ENCODE measurements at regions not wholly inside any gene's neighbourhood (a gene's known extent, or its start where the extent isn't known, plus 50 kb on each side); places are given as distances from the start of the nearest gene placed in this dataset.

GRCh38 chr19:31160336-31160926 is 188.8 kb downstream of the TSHZ3 start:
- WGBS = 80% methylated on average over 7 of the region's 7 CpGs

GRCh38 chr19:31154021-31154420 is 195.2 kb downstream of the TSHZ3 start:
- peaks cover 2% of the 10 kb centered on the region for H3K4me1 ChIP-seq (ENCODE audit: control insufficient read depth, insufficient read depth, low read length)
- H3K9me3 ChIP-seq (ENCODE audit: control insufficient read depth, low read length) = no peaks in the 10 kb centered on the region
- no peak overlapping the region for H3K4me3 ChIP-seq (ENCODE audit: low read length)
- intact Hi-C loops (cut with DNase I) = no loop called here
- 91% methylated on average over 1 of the region's 1 CpG for WGBS
- no peak for ATAC-seq
- no peak for DNase-seq
- H3K27me3 ChIP-seq (ENCODE audit: control insufficient read depth, insufficient read depth) = no peaks in the 10 kb centered on the region
- H3K27ac ChIP-seq (ENCODE audit: low read length) = no peak overlapping the region

More at GRCh38 chr19:31160336-31160926, 188.8 kb downstream of the TSHZ3 start:
- no peak for ATAC-seq
- H3K4me3 ChIP-seq (ENCODE audit: low read length) = no peak overlapping the region
- no peaks in the 10 kb centered on the region for H3K4me1 ChIP-seq (ENCODE audit: control insufficient read depth, insufficient read depth, low read length)
- H3K9me3 ChIP-seq (ENCODE audit: control insufficient read depth, low read length) = no peaks in the 10 kb centered on the region
- H3K27ac ChIP-seq (ENCODE audit: low read length) = no peak overlapping the region
- H3K27me3 ChIP-seq (ENCODE audit: control insufficient read depth, insufficient read depth) = no peaks in the 10 kb centered on the region
- intact Hi-C loops (cut with DNase I) = no loop called here
- DNase-seq = no peak

- ATAC-seq (no peak), DNase-seq (no peak)
- no peaks in the 10 kb centered on the region for H3K27me3 ChIP-seq (ENCODE audit: control insufficient read depth, insufficient read depth)
- H3K27ac ChIP-seq (ENCODE audit: low read length) = no peak overlapping the region
- no peak overlapping the region for H3K4me3 ChIP-seq (ENCODE audit: low read length)
- H3K9me3 ChIP-seq (ENCODE audit: control insufficient read depth, low read length) = no peaks in the 10 kb centered on the region
- 91% methylated on average over 3 of the region's 3 CpGs for WGBS
- intact Hi-C loops (cut with DNase I) = no loop called here
- peaks cover 2% of the 10 kb centered on the region for H3K4me1 ChIP-seq (ENCODE audit: control insufficient read depth, insufficient read depth, low read length)
Measured at GRCh38 chr19:31152906-31153305, 196.3 kb downstream of the TSHZ3 start.

DNA sequence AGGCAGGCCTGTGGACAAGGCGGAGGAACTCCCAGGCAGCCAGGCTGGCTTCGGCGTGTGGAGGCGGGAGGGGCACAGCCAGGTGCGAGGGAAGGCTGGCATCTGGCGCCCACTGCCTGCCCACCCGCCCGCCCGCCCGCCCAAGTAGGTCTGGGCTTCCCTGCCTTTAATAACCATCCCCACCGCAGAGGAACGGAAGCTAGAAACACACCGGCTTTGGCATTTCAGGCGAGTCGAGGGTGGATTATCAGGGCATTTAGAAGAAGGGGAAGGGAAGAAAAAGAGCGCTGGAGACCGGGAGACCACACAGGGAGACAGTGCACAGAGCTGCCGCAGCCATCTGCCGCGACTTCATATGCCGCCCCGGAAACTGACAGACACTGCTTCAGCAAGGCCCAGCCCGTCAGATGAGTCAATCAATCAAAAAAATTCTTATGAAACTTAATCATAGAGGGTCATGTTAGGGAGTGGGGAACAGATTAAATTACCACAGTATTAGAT is 199.7 kb downstream of the TSHZ3 start:
- H3K27ac ChIP-seq (ENCODE audit: low read length) = no peak overlapping the region
- ATAC-seq (no peak), DNase-seq (no peak)
- no peaks in the 10 kb centered on the region for H3K27me3 ChIP-seq (ENCODE audit: control insufficient read depth, insufficient read depth)
- 85% methylated on average over 23 of the region's 23 CpGs for WGBS
- no peak overlapping the region for H3K4me3 ChIP-seq (ENCODE audit: low read length)
- intact Hi-C loops (cut with DNase I) = no loop called here
- no peaks in the 10 kb centered on the region for H3K9me3 ChIP-seq (ENCODE audit: control insufficient read depth, low read length)
- no peaks in the 10 kb centered on the region for H3K4me1 ChIP-seq (ENCODE audit: control insufficient read depth, insufficient read depth, low read length)

DNA sequence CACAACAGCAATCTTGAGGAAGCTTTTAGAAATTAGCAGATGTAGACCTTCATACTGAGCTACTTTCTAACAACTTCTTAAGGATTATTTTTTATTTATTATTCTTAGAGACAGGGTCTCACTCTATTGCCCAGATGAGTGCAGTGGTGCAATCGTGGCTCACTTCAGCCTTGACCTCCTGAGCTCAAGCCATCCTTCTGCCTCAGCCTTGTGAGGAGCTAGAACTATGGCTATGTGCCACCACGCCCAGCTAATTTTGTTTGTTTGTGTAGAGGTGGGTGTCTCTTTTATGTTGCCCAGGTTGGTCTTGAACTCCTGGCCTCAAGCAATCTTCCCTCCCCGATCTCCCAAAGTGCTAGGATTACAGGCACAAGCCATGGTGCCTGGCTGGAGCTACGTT is 200.6 kb downstream of the TSHZ3 start:
- whole genome bisulfite sequencing = 78% methylated on average over 4 of the region's 4 CpGs

GRCh38 chr19:31147234-31147633 is 202.0 kb downstream of the TSHZ3 start:
- ATAC-seq = no peak

More for the DNA sequence above, 200.6 kb downstream of the TSHZ3 start:
- no peaks in the 10 kb centered on the region for H3K9me3 ChIP-seq (ENCODE audit: control insufficient read depth, low read length)
- intact Hi-C loops (cut with DNase I) = no loop called here
- H3K4me1 ChIP-seq (ENCODE audit: control insufficient read depth, insufficient read depth, low read length) = no peaks in the 10 kb centered on the region
- H3K27ac ChIP-seq (ENCODE audit: low read length) = no peak overlapping the region
- no peak for ATAC-seq
- DNase-seq = no peak
- H3K4me3 ChIP-seq (ENCODE audit: low read length) = no peak overlapping the region
- no peaks in the 10 kb centered on the region for H3K27me3 ChIP-seq (ENCODE audit: control insufficient read depth, insufficient read depth)

GRCh38 chr19:31146546-31147183 is 202.6 kb downstream of the TSHZ3 start:
- intact Hi-C loops (cut with DNase I) = no loop called here
- H3K9me3 ChIP-seq (ENCODE audit: control insufficient read depth, low read length) = no peaks in the 10 kb centered on the region
- DNase-seq = no peak
- H3K27ac ChIP-seq (ENCODE audit: low read length) = no peak overlapping the region
- H3K4me1 ChIP-seq (ENCODE audit: control insufficient read depth, insufficient read depth, low read length) = no peaks in the 10 kb centered on the region
- ATAC-seq = no peak
- no peaks in the 10 kb centered on the region for H3K27me3 ChIP-seq (ENCODE audit: control insufficient read depth, insufficient read depth)
- 91% methylated on average over 16 of the region's 16 CpGs for WGBS
- H3K4me3 ChIP-seq (ENCODE audit: low read length) = no peak overlapping the region

More at GRCh38 chr19:31147234-31147633, 202.0 kb downstream of the TSHZ3 start:
- WGBS = 84% methylated on average over 2 of the region's 2 CpGs
- Histone ChIP-seq H3K9me3 (ENCODE audit: control insufficient read depth, low read length) (no peaks in the 10 kb centered on the region), H3K27me3 (ENCODE audit: control insufficient read depth, insufficient read depth) (no peaks in the 10 kb centered on the region), H3K4me1 (ENCODE audit: control insufficient read depth, insufficient read depth, low read length) (no peaks in the 10 kb centered on the region), H3K27ac (ENCODE audit: low read length) (no peak overlapping the region), H3K4me3 (ENCODE audit: low read length) (no peak overlapping the region)
- DNase-seq = no peak
- intact Hi-C loops (cut with DNase I) = no loop called here

GRCh38 chr19:31146015-31146414 is 203.2 kb downstream of the TSHZ3 start:
- WGBS = 64% methylated on average over 13 of the region's 13 CpGs
- no peaks in the 10 kb centered on the region for H3K27me3 ChIP-seq (ENCODE audit: control insufficient read depth, insufficient read depth)
- H3K4me1 ChIP-seq (ENCODE audit: control insufficient read depth, insufficient read depth, low read length) = no peaks in the 10 kb centered on the region
- ATAC-seq (no peak), DNase-seq (peak in 2 of 3 donors; percentile 62 to 67)
- no peak overlapping the region for H3K4me3 ChIP-seq (ENCODE audit: low read length)
- no peaks in the 10 kb centered on the region for H3K9me3 ChIP-seq (ENCODE audit: control insufficient read depth, low read length)
- intact Hi-C loops (cut with DNase I) = no loop called here
- H3K27ac ChIP-seq (ENCODE audit: low read length) = no peak overlapping the region

DNA sequence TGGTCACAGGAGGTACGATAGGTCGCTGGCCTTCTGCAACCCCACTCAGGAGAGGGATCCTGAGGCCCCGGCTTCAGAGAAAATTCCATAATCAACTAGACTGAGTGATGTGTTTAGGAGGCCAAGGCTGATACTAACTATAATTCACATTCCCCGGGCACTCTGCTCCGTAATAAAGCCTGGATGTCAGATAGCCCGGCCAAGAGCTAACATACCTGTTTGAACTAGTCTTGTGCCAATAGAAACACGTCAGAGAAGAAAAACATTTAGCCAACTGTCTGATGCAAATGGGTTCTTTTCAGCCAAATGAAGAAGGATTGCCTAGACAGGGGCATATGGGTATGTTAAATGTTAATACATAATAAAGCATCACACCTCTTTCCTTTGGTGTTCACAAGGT is 204.2 kb downstream of the TSHZ3 start:
- intact Hi-C loops (cut with DNase I) = no loop called here
- Histone ChIP-seq H3K27ac (ENCODE audit: low read length) (no peak overlapping the region), H3K4me1 (ENCODE audit: control insufficient read depth, insufficient read depth, low read length) (no peaks in the 10 kb centered on the region), H3K4me3 (ENCODE audit: low read length) (no peak overlapping the region), H3K27me3 (ENCODE audit: control insufficient read depth, insufficient read depth) (no peaks in the 10 kb centered on the region), H3K9me3 (ENCODE audit: control insufficient read depth, low read length) (no peaks in the 10 kb centered on the region)
- no peak for ATAC-seq
- WGBS = 90% methylated on average over 7 of the region's 7 CpGs
- no peak for DNase-seq

GRCh38 chr19:31144075-31144870 is 205.0 kb downstream of the TSHZ3 start:
- Histone ChIP-seq H3K4me3 (ENCODE audit: low read length) (no peak overlapping the region), H3K9me3 (ENCODE audit: control insufficient read depth, low read length) (no peaks in the 10 kb centered on the region), H3K27ac (ENCODE audit: low read length) (no peak overlapping the region), H3K27me3 (ENCODE audit: control insufficient read depth, insufficient read depth) (no peaks in the 10 kb centered on the region), H3K4me1 (ENCODE audit: control insufficient read depth, insufficient read depth, low read length) (no peaks in the 10 kb centered on the region)
- no peak for DNase-seq
- ATAC-seq = no peak
- intact Hi-C loops (cut with DNase I) = no loop called here
- 84% methylated on average over 7 of the region's 7 CpGs for WGBS

DNA sequence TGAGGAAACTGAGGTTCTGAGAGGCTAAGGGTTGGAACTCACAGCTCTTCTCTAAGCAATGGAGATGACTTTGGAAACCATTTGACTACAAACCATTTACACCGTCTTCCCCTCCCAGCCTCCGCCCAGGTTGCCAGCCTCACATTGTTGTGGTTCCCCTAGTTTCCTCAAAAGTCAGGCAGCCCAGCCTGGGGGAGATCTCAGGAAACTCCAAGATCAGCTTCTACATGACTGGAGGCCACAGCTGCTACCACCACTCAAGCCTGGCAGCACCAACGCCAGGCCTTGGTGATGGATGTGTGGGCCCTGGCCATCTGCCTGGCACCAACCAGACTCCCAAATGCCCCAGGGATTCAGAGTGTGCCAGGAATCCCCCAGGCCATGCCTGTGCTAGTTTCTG is 207.9 kb downstream of the TSHZ3 start:
- WGBS = 92% methylated on average over 3 of the region's 3 CpGs
- no peaks in the 10 kb centered on the region for H3K27me3 ChIP-seq (ENCODE audit: control insufficient read depth, insufficient read depth)
- no peak overlapping the region for H3K27ac ChIP-seq (ENCODE audit: low read length)
- H3K9me3 ChIP-seq (ENCODE audit: control insufficient read depth, low read length) = no peaks in the 10 kb centered on the region
- no peaks in the 10 kb centered on the region for H3K4me1 ChIP-seq (ENCODE audit: control insufficient read depth, insufficient read depth, low read length)
- DNase-seq (no peak), ATAC-seq (no peak)
- intact Hi-C loops (cut with DNase I) = no loop called here
- H3K4me3 ChIP-seq (ENCODE audit: low read length) = no peak overlapping the region

All from right cardiac atrium (tissue), 5 donors.